K562 (cell line): ENCODE measurements at regions not wholly inside any gene's neighbourhood (a gene's known extent, or its start where the extent isn't known, plus 50 kb on each side); places are given as distances from the start of the nearest gene placed in this dataset.

Experiments
- ASH1L ChIP-seq: fragments of 450-650 bp; IDR thresholded peaks from 2 replicates; pipeline ENCODE4 v1.6.1; 2018; ENCODE audit warnings: borderline replicate concordance, mild to moderate bottlenecking, low read depth; ENCODE audit not compliant: partially characterized antibody
- CC2D1A ChIP-seq: fragments of 450-650 bp; IDR thresholded peaks from 2 replicates; pipeline ENCODE4 v1.6.1; 2017; ENCODE audit warnings: mild to moderate bottlenecking
- CREBBP ChIP-seq: IDR thresholded peaks from one replicate; pipeline ENCODE4 v1.6.1; 2012; ENCODE audit warnings: low read depth, mild to moderate bottlenecking, control low read depth, inconsistent platforms, low read length
- DPF2 ChIP-seq: fragments of 450-650 bp; IDR thresholded peaks from 2 replicates; pipeline ENCODE4 v1.6.1; 2016
- FOSL1 ChIP-seq: fragments of 200-800 bp; sonication (Bioruptor generic); conservative IDR thresholded peaks from 2 replicates; pipeline ENCODE4 v1.6.1; 2016; ENCODE audit warnings: missing genetic modification characterization, missing compliant biosample characterization
- FOXK2 ChIP-seq, 2 experiments: fragments of 450-650 bp; IDR thresholded peaks in 1 of 2; conservative IDR thresholded peaks in 1 of 2; 2 replicates each; pipeline ENCODE4 v1.6.1; 2016; ENCODE audit warnings: low read depth in 2 of 2, mild to moderate bottlenecking in 1 of 2
- KDM1A ChIP-seq, 2 experiments: fragments of 450-650 bp; IDR thresholded peaks; 2 replicates each; pipeline ENCODE4 v1.6.1; 2016; ENCODE audit warnings: mild to moderate bottlenecking in 2 of 2
- LEF1 ChIP-seq: fragments of 450-650 bp; IDR thresholded peaks from 2 replicates; pipeline ENCODE4 v1.6.1; 2016; ENCODE audit warnings: mild to moderate bottlenecking
- POLR3A ChIP-seq: IDR thresholded peaks from 2 replicates; pipeline ENCODE4 v1.6.1; 2011; ENCODE audit warnings: borderline replicate concordance, mild to moderate bottlenecking, moderate library complexity; ENCODE audit not compliant: insufficient read length, insufficient read depth; ENCODE audit errors: extremely low read depth
- RAD21 ChIP-seq, 2 experiments: fragments of 250-450 bp in 1 of 2; fragments of 450-650 bp in 1 of 2; sonication (Bioruptor Pico) in 1 of 2; formaldehyde crosslinking in 1 of 2; IDR thresholded peaks in 1 of 2; conservative IDR thresholded peaks in 1 of 2; 2 replicates each; pipeline versions ENCODE4 v1.4.0 to v1.8.0; 2020 to 2022; ENCODE audit warnings: mild to moderate bottlenecking in 2 of 2, moderate library complexity in 1 of 2
- RFX7 ChIP-seq: fragments of 250-450 bp; sonication (Bioruptor Pico); IDR thresholded peaks from 2 replicates; pipeline ENCODE4 v1.5.1; 2021; ENCODE audit warnings: mild to moderate bottlenecking
- RNF2 ChIP-seq: sonication (generic); IDR thresholded peaks from 2 replicates; pipeline ENCODE4 v1.6.1; 2016
- SMARCA4 ChIP-seq: fragments of 450-650 bp; IDR thresholded peaks from 2 replicates; pipeline ENCODE4 v1.6.1; 2016
- SMARCE1 ChIP-seq: fragments of 450-650 bp; IDR thresholded peaks from 2 replicates; pipeline ENCODE4 v1.7.1; 2016; ENCODE audit warnings: mild to moderate bottlenecking
- TCF7 ChIP-seq: sonication (generic); IDR thresholded peaks from 2 replicates; pipeline ENCODE4 v1.6.1; 2016; ENCODE audit warnings: antibody characterized with exemption, borderline replicate concordance
- TEAD4 ChIP-seq, 2 experiments: sonication (generic) in 1 of 2; formaldehyde crosslinking in 1 of 2; IDR thresholded peaks; 2 replicates each; pipeline versions ENCODE4 v1.6.1 to v1.8.0; 2012 to 2022; ENCODE audit warnings: borderline replicate concordance in 1 of 2, inconsistent platforms in 1 of 2, low read length in 1 of 2, mild to moderate bottlenecking in 1 of 2, missing genetic modification reagents in 1 of 2
- ZBTB40 ChIP-seq, 2 experiments: fragments of 450-650 bp in 1 of 2; sonication (generic) in 1 of 2; formaldehyde crosslinking in 1 of 2; IDR thresholded peaks; 2 replicates each; pipeline versions ENCODE4 v1.7.1 to v1.9.0; 2016 to 2022; ENCODE audit warnings: inconsistent platforms in 1 of 2, mild to moderate bottlenecking in 1 of 2, missing genetic modification reagents in 1 of 2
- ZNF133 ChIP-seq: fragments of 250-450 bp; sonication (Bioruptor Pico); IDR thresholded peaks from 2 replicates; pipeline ENCODE4 v1.4.0; 2020; ENCODE audit warnings: mild to moderate bottlenecking
- ZNF644 ChIP-seq: fragments of 200-800 bp; sonication (Bioruptor generic); IDR thresholded peaks from 2 replicates; pipeline ENCODE4 v1.6.1; 2016; ENCODE audit warnings: low read depth, missing genetic modification characterization, missing compliant biosample characterization
- ZNF79 ChIP-seq: fragments of 250-450 bp; sonication (Bioruptor Pico); IDR thresholded peaks from 2 replicates; pipeline ENCODE4 v1.4.0; 2020; ENCODE audit warnings: low read depth, mild to moderate bottlenecking, moderate library complexity

GRCh38 chr7:32648408-32649156, 153.3 kb downstream of the AVL9 start (continued):
- TF ChIP-seq RNF2 (0 out of 2 replicates have a peak, but pooled peaks have one; percentile 30), DPF2 (peak; percentile 81), LEF1 (peak; percentile 90), TEAD4 (IDR thresholded peaks at IDR 0.05; ENCODE audit: low read length) (peak; percentile 58), TEAD4 (CRISPR knock-in tag; IDR thresholded peaks at IDR 0.05; ENCODE audit: borderline replicate concordance) (no peak), RAD21 (CRISPR knock-in tag; conservative IDR thresholded peaks at IDR 0.05 in 1 of 2, IDR thresholded peaks at IDR 0.05 in 1 of 2) (0 out of 4 replicates have a peak, but pooled peaks of 1 of the 2 experiments have one; percentile 11), ZNF644 (tag) (0 out of 2 replicates have a peak, but pooled peaks have one; percentile 36), ZNF133 (CRISPR knock-in tag) (no peak), POLR3A (no peak), FOXK2 (conservative IDR thresholded peaks at IDR 0.05 in 1 of 2, IDR thresholded peaks at IDR 0.05 in 1 of 2; ENCODE audit: low read depth in 2 of 2) (peak in 1 of 2 experiments; percentile 49; a peak in 1 of 4 replicates), SMARCE1 (peak; percentile 77), CC2D1A (0 out of 2 replicates have a peak, but pooled peaks have one; percentile 26), FOSL1 (peak; percentile 22; the same call in 1 of the 2 replicates), ZBTB40 (IDR thresholded peaks at IDR 0.05) (no peak), ZBTB40 (CRISPR knock-in tag; IDR thresholded peaks at IDR 0.05) (no peak), ASH1L (no peak), TCF7 (peak; percentile 53; the same call in 1 of the 2 replicates), SMARCA4 (peak; percentile 82), ZNF79 (CRISPR knock-in tag) (no peak), CREBBP (no peak), RFX7 (no peak), KDM1A (IDR thresholded peaks at IDR 0.05) (peak in 1 of 2 experiments; percentile 42; a peak in 1 of 4 replicates)
